ENCODE measurements at regions not wholly inside any gene's neighbourhood (a gene's known extent, or its start where the extent isn't known, plus 50 kb on each side); places are given as distances from the start of the nearest gene placed in this dataset.

DNA sequence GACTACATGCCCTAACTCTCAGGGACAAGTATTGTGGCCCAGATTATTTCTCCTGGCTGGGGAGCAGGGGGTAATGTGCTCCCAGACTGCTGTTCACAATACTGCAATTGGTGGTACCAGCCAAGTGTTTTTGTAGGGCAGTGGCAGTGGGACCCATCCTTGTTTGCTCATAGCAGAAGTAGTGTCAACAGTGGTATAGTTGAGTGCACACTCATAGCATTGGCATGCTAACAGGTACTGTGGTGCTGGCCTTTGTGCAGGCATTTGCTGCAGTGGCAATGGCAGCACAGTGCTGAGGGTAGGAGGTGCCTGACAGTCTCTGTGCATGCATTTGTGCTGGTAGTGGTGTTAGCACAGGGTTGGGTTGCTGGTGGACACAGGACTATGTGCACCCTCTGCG lies 995.0 kb downstream of the SH3BGRL start:
- Histone ChIP-seq H3K4me1 (ENCODE audit: control insufficient read depth, extremely low read depth, insufficient read depth, low read length) (no peaks in the 10 kb centered on the region), H2AFZ (ENCODE audit: low read length) (no peak overlapping the region), H3K36me3 (ENCODE audit: control insufficient read depth, insufficient read depth, low read length) (no peaks in the 10 kb centered on the region), H3K27ac (ENCODE audit: insufficient read depth, low read length) (no peak overlapping the region), H3K9ac (ENCODE audit: insufficient read depth, low read length) (no peak overlapping the region), H4K20me1 (ENCODE audit: control insufficient read depth, extremely low read depth, insufficient read depth, low read length) (no peaks in the 10 kb centered on the region), H3K4me2 (ENCODE audit: extremely low read depth, insufficient read depth, low read length) (no peak overlapping the region), H3K9me3 (ENCODE audit: control insufficient read depth, insufficient read depth, low read depth, low read length) (no peaks in the 10 kb centered on the region), H3K27me3 (ENCODE audit: control insufficient read depth, insufficient read depth, low read length) (no peaks in the 10 kb centered on the region), H3K4me3 (replicated peaks in 1 of 4; ENCODE audit: control extremely low read depth in 1 of 4, insufficient read depth in 1 of 4, low read depth in 3 of 4, low read length in 4 of 4) (no peak overlapping the region), H3K79me2 (ENCODE audit: control insufficient read depth, insufficient read depth, low read length) (no peaks in the 10 kb centered on the region)
- no peak for TF ChIP-seq EZH2 (IDR thresholded peaks at IDR 0.05; ENCODE audit: low read length, missing control alignments)
- TF ChIP-seq, protein P1, sequence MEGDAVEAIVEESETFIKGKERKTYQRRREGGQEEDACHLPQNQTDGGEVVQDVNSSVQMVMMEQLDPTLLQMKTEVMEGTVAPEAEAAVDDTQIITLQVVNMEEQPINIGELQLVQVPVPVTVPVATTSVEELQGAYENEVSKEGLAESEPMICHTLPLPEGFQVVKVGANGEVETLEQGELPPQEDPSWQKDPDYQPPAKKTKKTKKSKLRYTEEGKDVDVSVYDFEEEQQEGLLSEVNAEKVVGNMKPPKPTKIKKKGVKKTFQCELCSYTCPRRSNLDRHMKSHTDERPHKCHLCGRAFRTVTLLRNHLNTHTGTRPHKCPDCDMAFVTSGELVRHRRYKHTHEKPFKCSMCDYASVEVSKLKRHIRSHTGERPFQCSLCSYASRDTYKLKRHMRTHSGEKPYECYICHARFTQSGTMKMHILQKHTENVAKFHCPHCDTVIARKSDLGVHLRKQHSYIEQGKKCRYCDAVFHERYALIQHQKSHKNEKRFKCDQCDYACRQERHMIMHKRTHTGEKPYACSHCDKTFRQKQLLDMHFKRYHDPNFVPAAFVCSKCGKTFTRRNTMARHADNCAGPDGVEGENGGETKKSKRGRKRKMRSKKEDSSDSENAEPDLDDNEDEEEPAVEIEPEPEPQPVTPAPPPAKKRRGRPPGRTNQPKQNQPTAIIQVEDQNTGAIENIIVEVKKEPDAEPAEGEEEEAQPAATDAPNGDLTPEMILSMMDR (conservative IDR thresholded peaks at IDR 0.05 in 1 of 2, IDR thresholded peaks at IDR 0.05 in 1 of 2; ENCODE audit: low read depth in 1 of 2, low read length in 2 of 2) = no peak
- no peak for DNase-seq (ENCODE audit: low read depth in 2 of 2)

DNA sequence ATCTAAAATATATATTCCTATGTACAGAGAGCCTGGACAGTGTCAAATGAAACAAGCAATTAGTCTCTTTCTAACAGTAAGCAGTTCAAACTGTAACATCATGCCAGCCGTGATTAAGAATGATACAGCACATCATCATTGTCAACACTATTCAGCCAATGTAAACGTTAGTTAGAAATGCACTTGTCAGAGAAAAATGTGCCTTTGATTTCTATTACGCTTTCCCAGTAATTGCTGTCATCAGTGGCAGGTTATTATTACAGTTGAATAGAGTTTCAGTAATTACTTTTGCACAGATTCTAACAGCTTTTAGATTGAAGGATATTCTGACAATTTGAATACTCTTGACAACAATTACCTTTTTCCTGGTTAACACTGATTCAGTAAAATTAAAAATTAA lies 1007.1 kb downstream of the SH3BGRL start:
- H3K9me3 ChIP-seq (ENCODE audit: control insufficient read depth, insufficient read depth, low read depth, low read length) = no peaks in the 10 kb centered on the region
- DNase-seq (ENCODE audit: low read depth in 2 of 2) = no peak
- no peak overlapping the region for H3K27ac ChIP-seq (ENCODE audit: insufficient read depth, low read length)
- H3K9ac ChIP-seq (ENCODE audit: insufficient read depth, low read length) = no peak overlapping the region
- H3K36me3 ChIP-seq (ENCODE audit: control insufficient read depth, insufficient read depth, low read length) = no peaks in the 10 kb centered on the region
- no peak overlapping the region for H3K4me3 ChIP-seq (replicated peaks in 1 of 4; ENCODE audit: control extremely low read depth in 1 of 4, insufficient read depth in 1 of 4, low read depth in 3 of 4, low read length in 4 of 4)
- H3K4me1 ChIP-seq (ENCODE audit: control insufficient read depth, extremely low read depth, insufficient read depth, low read length) = no peaks in the 10 kb centered on the region
- no peaks in the 10 kb centered on the region for H3K27me3 ChIP-seq (ENCODE audit: control insufficient read depth, insufficient read depth, low read length)
- no peaks in the 10 kb centered on the region for H4K20me1 ChIP-seq (ENCODE audit: control insufficient read depth, extremely low read depth, insufficient read depth, low read length)
- no peak for TF ChIP-seq EZH2 (IDR thresholded peaks at IDR 0.05; ENCODE audit: low read length, missing control alignments)
- TF ChIP-seq, protein P1 (conservative IDR thresholded peaks at IDR 0.05 in 1 of 2, IDR thresholded peaks at IDR 0.05 in 1 of 2; ENCODE audit: low read depth in 1 of 2, low read length in 2 of 2) = no peak
- H2AFZ ChIP-seq (ENCODE audit: low read length) = no peak overlapping the region
- no peaks in the 10 kb centered on the region for H3K79me2 ChIP-seq (ENCODE audit: control insufficient read depth, insufficient read depth, low read length)
- H3K4me2 ChIP-seq (ENCODE audit: extremely low read depth, insufficient read depth, low read length) = no peak overlapping the region

DNA sequence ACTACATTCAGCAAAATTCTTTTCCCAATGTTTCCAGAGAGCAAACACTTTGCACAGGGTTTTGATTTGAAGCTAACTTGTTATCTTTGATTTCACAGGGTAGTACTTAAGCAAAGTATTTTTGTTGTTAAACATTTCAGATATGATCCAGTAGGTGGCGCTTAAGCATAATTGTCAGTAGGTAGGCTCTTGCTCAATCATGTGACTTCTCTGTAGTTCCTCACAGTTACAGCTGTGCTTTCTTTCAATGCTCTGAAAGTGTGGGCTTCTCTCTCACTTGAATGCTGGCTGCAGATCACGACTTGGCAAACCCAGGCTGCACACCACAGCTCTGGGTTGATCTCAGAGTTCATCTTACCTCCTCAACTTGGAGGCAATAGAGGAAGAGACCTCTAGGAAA lies 1016.5 kb downstream of the SH3BGRL start:
- Histone ChIP-seq H3K27ac (ENCODE audit: insufficient read depth, low read length) (no peak overlapping the region), H3K9me3 (ENCODE audit: control insufficient read depth, insufficient read depth, low read depth, low read length) (no peaks in the 10 kb centered on the region), H3K4me2 (ENCODE audit: extremely low read depth, insufficient read depth, low read length) (no peak overlapping the region), H3K36me3 (ENCODE audit: control insufficient read depth, insufficient read depth, low read length) (no peaks in the 10 kb centered on the region), H3K79me2 (ENCODE audit: control insufficient read depth, insufficient read depth, low read length) (no peaks in the 10 kb centered on the region), H3K4me1 (ENCODE audit: control insufficient read depth, extremely low read depth, insufficient read depth, low read length) (no peaks in the 10 kb centered on the region), H2AFZ (ENCODE audit: low read length) (no peak overlapping the region), H3K27me3 (ENCODE audit: control insufficient read depth, insufficient read depth, low read length) (no peaks in the 10 kb centered on the region), H3K4me3 (replicated peaks in 1 of 4; ENCODE audit: control extremely low read depth in 1 of 4, insufficient read depth in 1 of 4, low read depth in 3 of 4, low read length in 4 of 4) (no peak overlapping the region), H4K20me1 (ENCODE audit: control insufficient read depth, extremely low read depth, insufficient read depth, low read length) (no peaks in the 10 kb centered on the region), H3K9ac (ENCODE audit: insufficient read depth, low read length) (no peak overlapping the region)
- no peak for TF ChIP-seq EZH2 (IDR thresholded peaks at IDR 0.05; ENCODE audit: low read length, missing control alignments)
- TF ChIP-seq, protein P1 (conservative IDR thresholded peaks at IDR 0.05 in 1 of 2, IDR thresholded peaks at IDR 0.05 in 1 of 2; ENCODE audit: low read depth in 1 of 2, low read length in 2 of 2) = no peak
- DNase-seq (ENCODE audit: low read depth in 2 of 2) = peak; percentile 0 to 5

Measured in fibroblast of lung (primary cell).